Ovary (tissue), 7 donors: ENCODE measurements at regions not wholly inside any gene's neighbourhood (a gene's known extent, or its start where the extent isn't known, plus 50 kb on each side); places are given as distances from the start of the nearest gene placed in this dataset.

ENCODE experiments used
- DNase-seq, 5 donors: peaks; one replicate each; pipeline ENCODE4 v3.0.0-alpha.2; 2019 to 2020
- H3K27ac ChIP-seq, 2 donors: fragments of 200-600 bp; one replicate each; pipeline versions ENCODE4 v1.5.1 to v1.8.0; 2019 to 2022
- H3K27me3 ChIP-seq: fragments of 200-600 bp; one replicate; pipeline ENCODE4 v1.8.0; 2022
- H3K36me3 ChIP-seq: fragments of 200-600 bp; sonication (generic); one replicate; pipeline ENCODE4 v1.5.1; 2019
- H3K4me1 ChIP-seq: one replicate; pipeline ENCODE4 v1.8.1; 2013; ENCODE audit warnings: mild to moderate bottlenecking, moderate library complexity; ENCODE audit not compliant: insufficient read depth
- H3K4me3 ChIP-seq: fragments of 200-600 bp; sonication (generic); one replicate; pipeline ENCODE4 v1.5.1; 2017
- H3K9me3 ChIP-seq, 2 donors: fragments of 200-600 bp in 1 of 2; sonication (generic) in 1 of 2; one replicate each; pipeline versions ENCODE4 v1.5.1 to v1.8.1; 2013 to 2019; ENCODE audit warnings: mild to moderate bottlenecking in 1 of 2, moderate library complexity in 1 of 2
- EP300 ChIP-seq: sonication (generic); formaldehyde crosslinking; IDR thresholded peaks from one replicate; pipeline ENCODE4 v1.6.1; 2017; ENCODE audit warnings: antibody characterized with exemption
- POLR2A ChIP-seq: fragments of 450-650 bp; IDR thresholded peaks from one replicate; pipeline ENCODE4 v1.6.1; 2017; ENCODE audit warnings: antibody characterized with exemption, mild to moderate bottlenecking, moderate library complexity
- WGBS, 3 donors: extraction: QIAGEN DNeasy Blood & Tissue Kit in 1 of 3; methylation state at CpG; one replicate each; pipeline versions ENCODE4 v1.1.5 to v1.1.7; 2013 to 2017; 5-methylcytosine and 5-hydroxymethylcytosine counted together
- intact Hi-C, 4 donors: fragments of 100-400 bp; cut with DNase I; formaldehyde crosslinking; loops; one replicate each; pipeline versions ENCODE4 v1.11.0 to v1.15.1; 2022 to 2023
- TF ChIP-seq, protein P1 (sequence below), 3 donors: fragments of 450-650 bp in 2 of 3; fragments of 200-600 bp in 1 of 3; IDR thresholded peaks; one replicate each; pipeline versions ENCODE4 v1.5.1 to v1.8.0; 2016 to 2022; ENCODE audit warnings: antibody characterized with exemption in 3 of 3, mild to moderate bottlenecking in 1 of 3
- donor health status: DM: no; HTN: no; CAD: no; lungs with moderate emphysema.
- donor health status: DM: no; HTN: no; CAD: no.
- donor health status: Bipolar disorder and iron deficiency.
- donor health status: DM: no; HTN: no; CAD: no.
- donor health status: DM: yes; HTN: yes; CAD: no.

DNA sequence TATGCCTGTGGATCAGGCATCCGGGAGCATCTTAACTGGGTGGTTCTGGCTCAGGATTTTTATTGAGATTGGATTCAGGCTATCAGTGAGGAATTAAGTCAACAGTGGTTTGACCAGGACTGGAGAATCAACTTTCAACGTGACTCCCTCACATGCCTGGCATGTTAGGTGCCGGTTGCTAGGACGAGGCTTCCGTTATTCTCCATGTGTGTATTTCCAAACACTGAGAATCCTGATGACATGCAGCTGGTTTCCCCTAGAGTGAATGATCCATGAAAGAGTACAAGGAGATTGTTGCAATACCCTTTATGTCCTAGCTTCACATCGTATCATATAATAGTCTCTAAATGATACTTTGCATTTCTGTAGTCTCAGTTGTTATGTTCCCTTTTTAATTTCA, 529.2 kb downstream of the ANXA1 start:
- H3K36me3 ChIP-seq = no peaks in the 10 kb centered on the region
- H3K27me3 ChIP-seq = no peaks in the 10 kb centered on the region
- intact Hi-C loops = no loop called here
- H3K9me3 ChIP-seq = no peaks in the 10 kb centered on the region
- 31 to 35% (median 31%) methylated on average over 6 of the region's 6 CpGs for WGBS, 3 donors
- no peaks in the 10 kb centered on the region for H3K4me1 ChIP-seq
- DNase-seq = no peak
- no peak overlapping the region for H3K27ac ChIP-seq
- TF ChIP-seq, protein P1, sequence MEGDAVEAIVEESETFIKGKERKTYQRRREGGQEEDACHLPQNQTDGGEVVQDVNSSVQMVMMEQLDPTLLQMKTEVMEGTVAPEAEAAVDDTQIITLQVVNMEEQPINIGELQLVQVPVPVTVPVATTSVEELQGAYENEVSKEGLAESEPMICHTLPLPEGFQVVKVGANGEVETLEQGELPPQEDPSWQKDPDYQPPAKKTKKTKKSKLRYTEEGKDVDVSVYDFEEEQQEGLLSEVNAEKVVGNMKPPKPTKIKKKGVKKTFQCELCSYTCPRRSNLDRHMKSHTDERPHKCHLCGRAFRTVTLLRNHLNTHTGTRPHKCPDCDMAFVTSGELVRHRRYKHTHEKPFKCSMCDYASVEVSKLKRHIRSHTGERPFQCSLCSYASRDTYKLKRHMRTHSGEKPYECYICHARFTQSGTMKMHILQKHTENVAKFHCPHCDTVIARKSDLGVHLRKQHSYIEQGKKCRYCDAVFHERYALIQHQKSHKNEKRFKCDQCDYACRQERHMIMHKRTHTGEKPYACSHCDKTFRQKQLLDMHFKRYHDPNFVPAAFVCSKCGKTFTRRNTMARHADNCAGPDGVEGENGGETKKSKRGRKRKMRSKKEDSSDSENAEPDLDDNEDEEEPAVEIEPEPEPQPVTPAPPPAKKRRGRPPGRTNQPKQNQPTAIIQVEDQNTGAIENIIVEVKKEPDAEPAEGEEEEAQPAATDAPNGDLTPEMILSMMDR (IDR thresholded peaks at IDR 0.05) = no peak
- TF ChIP-seq EP300 (no peak), POLR2A (no peak)
- no peak overlapping the region for H3K4me3 ChIP-seq

GRCh38 chr9:73682789-73683188, 531.1 kb downstream of the ANXA1 start:
- Histone ChIP-seq H3K9me3 (no peaks in the 10 kb centered on the region), H3K4me1 (no peaks in the 10 kb centered on the region), H3K4me3 (no peak overlapping the region), H3K27ac (no peak overlapping the region), H3K27me3 (no peaks in the 10 kb centered on the region), H3K36me3 (no peaks in the 10 kb centered on the region)
- TF ChIP-seq, protein P1 (IDR thresholded peaks at IDR 0.05) = no peak
- TF ChIP-seq POLR2A (no peak), EP300 (no peak)
- DNase-seq = no peak
- intact Hi-C loops = no loop called here

DNA sequence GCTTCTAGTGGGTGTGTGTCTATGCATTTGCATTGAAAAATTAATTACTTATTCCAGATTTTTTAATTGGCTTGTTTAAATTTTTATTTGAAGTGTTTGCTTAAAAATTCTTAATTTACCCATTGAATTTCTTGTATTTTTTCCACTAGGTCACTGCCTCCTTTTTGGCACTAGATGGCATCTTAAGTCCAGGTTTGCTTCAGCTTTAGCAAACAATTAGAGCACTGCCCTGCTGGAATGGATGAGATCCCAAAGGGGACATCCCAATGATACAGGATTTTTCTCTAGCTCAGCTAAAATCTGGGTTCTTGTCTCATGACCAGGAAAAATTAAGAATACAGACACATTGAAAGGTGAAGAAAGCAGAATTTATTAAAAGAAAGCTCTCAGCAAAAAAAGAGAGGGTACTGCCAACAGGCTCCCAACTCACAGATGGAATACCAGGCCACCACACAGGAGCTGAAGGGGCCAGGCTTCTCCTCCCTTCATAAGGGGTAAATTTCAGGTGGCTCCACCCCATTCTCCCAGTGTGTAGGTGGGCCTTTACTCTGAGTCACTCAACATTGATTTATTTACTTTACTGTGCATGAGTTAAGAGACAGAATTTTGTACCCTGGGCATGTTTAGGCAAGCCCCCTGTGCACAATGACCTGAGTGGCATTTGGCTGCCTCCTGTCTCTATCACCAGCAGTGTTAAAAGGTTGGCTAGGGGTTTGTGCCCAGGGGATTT, 532.4 kb downstream of the ANXA1 start:
- Histone ChIP-seq H3K4me3 (no peak overlapping the region), H3K27ac (no peak overlapping the region), H3K4me1 (no peaks in the 10 kb centered on the region), H3K36me3 (no peaks in the 10 kb centered on the region), H3K27me3 (no peaks in the 10 kb centered on the region), H3K9me3 (no peaks in the 10 kb centered on the region)
- intact Hi-C loops = no loop called here
- TF ChIP-seq, protein P1 (IDR thresholded peaks at IDR 0.05) = no peak
- TF ChIP-seq POLR2A = no peak
- no peak for DNase-seq

DNA sequence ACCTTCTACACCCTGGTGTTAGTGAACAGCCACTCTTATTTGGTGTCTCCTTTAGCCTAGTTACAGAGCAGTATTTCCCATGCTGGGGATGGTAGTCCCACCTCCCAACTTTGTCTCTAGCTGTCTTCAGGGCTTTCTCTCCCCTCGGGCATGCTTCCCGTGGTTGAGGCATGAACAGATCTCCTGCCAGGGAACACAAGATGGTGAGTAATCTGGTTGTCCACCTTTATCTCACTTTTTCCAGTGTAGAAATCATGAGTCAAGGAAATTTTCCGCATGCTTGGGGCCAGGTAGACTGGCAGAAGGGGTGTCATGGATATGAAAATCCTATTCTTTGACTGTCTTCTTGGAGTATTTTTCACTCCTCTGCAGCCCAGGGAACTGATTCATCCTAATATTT, 532.9 kb downstream of the ANXA1 start:
- intact Hi-C loops = no loop called here
- H3K27me3 ChIP-seq = no peaks in the 10 kb centered on the region
- no peak overlapping the region for H3K4me3 ChIP-seq
- H3K36me3 ChIP-seq = no peaks in the 10 kb centered on the region
- H3K9me3 ChIP-seq = no peaks in the 10 kb centered on the region
- no peak for DNase-seq
- WGBS, 3 donors = 82 to 91% (median 88%) methylated on average over 3 of the region's 3 CpGs
- no peak overlapping the region for H3K27ac ChIP-seq
- no peaks in the 10 kb centered on the region for H3K4me1 ChIP-seq
- TF ChIP-seq POLR2A (no peak), EP300 (no peak)
- TF ChIP-seq, protein P1 (IDR thresholded peaks at IDR 0.05) = no peak
